HG03139 (cell line): ENCODE measurements at regions not wholly inside any gene's neighbourhood (a gene's known extent, or its start where the extent isn't known, plus 50 kb on each side); places are given as distances from the start of the nearest gene placed in this dataset.

Source experiments
- ATAC-seq: cut with Tn5 transposase; IDR thresholded peaks from one replicate; pipeline ENCODE4 v1.9.1; 2021; ENCODE audit not compliant: unreplicated experiment

- ATAC-seq: no peak
These were observed 653.3 kb downstream of the ARAP2 start for GRCh38 chr4:35591035-35591434.

GRCh38 chr4:35604252-35604651 is 640.1 kb downstream of the ARAP2 start:
- ATAC-seq: no peak

DNA sequence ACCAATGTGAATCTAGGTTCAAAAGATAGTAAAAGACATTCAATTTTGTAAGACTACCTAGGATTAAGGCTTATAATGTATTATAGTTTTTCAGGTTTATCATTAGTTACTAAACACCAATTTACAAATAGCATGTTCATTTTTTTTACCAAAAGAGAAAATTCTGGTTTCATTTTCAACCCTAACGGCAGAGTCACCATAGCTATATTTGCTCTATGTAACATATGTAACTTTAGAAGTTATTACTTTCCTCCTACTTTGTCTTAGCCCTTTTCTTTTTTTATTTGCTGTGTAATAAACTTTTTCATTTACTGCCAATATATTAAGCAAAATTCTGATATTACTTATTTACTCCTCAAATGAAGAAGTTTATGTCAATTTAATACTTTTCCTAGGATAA is 639.6 kb downstream of the ARAP2 start:
- no peak for ATAC-seq

DNA sequence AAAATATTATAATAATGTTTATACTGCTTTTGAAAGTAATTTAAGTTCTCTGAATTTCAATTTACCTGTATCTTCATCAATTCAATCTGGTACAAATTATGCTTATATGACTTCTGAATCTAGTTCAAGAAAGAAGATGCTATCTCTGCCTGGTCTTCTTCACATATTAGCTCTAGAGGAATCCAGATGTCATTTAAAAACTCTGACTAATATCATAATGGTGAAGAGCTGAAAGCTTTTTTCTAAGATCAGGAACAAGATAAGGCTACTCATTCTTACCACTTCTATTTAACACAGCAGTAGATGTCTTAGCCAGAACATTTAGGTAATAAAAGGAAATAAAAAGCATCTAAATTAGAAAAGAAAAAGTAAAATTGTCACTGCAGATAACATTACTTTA is 636.1 kb downstream of the ARAP2 start:
- ATAC-seq: no peak

- no peak for ATAC-seq
These were observed 630.2 kb downstream of the ARAP2 start for GRCh38 chr4:35614120-35614519.

DNA sequence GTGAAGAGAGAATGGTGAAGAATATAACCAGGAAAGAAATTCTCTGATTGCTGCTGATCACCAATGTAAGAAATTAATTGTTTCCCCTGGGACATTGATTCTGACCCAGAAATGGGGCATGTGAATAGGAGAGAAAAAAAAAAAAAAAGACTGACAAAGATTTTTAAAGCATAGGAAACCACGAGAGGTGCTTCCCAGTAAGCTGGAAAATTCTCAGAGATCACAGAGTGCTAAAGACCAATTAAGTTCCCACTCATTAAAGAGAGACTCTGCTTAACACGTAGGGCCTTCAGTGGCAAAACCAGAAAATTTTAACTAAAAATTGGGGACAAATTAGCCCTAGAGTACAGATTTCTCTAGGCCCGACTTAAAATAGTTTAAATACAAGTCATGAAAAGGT is 604.4 kb downstream of the ARAP2 start:
- no peak for ATAC-seq

DNA sequence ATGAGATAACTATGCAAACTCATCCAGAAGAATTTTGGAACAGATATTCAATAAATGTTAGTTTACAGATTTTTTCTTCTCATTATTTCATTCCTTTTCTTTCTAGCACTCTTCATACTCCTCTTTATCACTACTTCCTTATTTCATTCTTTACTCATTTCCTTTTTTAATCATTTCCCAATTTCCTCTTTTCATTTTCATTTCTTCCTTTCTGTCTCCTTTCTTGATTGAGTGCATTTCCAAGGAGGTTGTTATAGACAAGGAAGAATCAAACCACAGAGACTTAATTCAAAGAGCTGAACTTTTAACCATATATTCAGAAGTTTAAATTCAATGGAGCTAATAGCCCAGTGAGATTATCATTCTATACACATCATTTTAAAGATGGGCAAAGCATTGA is 600.7 kb downstream of the ARAP2 start:
- no peak for ATAC-seq

DNA sequence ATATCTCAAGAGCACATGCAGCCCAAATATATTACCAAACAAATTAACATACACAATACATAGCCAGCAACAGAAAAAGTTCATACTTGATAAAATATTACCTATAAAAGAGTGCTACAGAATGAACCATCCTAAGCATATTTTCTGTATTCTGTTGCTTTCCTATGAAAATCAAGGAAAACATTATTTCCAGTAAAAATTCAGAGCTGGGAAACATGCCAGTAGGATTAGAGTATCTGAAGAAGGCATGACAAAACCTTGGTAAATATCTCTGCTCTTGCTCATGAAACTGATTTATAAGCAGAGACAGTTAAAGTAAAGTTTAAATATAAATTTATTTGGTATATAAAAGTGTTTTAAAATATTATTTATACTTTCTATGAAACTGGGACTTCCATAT is 599.7 kb downstream of the ARAP2 start:
- ATAC-seq: no peak

GRCh38 chr4:35649011-35649410 is 595.3 kb downstream of the ARAP2 start:
- no peak for ATAC-seq

DNA sequence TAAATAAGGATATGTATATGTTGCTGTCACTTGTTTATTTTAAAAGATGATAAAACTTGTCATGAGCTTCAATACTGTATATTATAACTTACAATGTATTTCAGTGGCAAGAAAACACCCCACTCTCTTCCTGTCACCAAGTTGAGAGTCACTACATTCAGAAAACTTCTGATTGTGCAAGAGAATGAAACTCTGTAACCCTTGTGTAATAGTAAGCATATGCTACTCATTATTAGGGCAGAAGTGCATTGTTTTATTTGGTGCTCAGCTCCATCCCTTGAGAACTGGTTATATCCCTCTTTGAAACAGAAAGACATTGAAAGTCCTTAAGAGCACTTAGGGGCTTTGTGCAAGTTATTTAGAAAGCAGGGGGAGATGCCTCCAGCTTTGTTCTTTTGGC is 594.5 kb downstream of the ARAP2 start:
- ATAC-seq: no peak

- no peak for ATAC-seq
These were observed 592.1 kb downstream of the ARAP2 start for GRCh38 chr4:35652197-35652596.

DNA sequence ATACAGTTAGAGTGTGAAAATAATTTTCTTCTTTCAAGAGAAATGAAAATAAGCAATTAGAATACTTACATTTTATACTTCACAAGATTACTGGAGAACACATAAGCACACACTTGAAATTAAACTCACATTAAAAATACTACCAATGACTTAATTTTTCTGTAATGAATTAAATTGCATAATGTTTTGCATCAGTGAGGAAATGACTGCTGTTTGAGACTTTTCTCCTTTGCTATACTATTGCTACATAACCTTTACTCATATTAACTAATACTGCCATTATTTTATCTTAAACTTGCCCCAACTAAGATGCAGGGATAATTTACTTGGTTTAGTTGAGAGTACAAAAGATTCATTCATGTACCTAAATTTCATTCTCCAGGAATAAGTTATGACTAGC is 590.9 kb downstream of the ARAP2 start:
- ATAC-seq: no peak

- ATAC-seq: no peak
These were observed 571.2 kb downstream of the ARAP2 start for GRCh38 chr4:35673137-35673536.

- ATAC-seq: no peak
These were observed 559.6 kb downstream of the ARAP2 start for GRCh38 chr4:35684755-35685154.

GRCh38 chr4:35689870-35690269 is 554.4 kb downstream of the ARAP2 start:
- no peak for ATAC-seq

- no peak for ATAC-seq
These were observed 554.0 kb downstream of the ARAP2 start for GRCh38 chr4:35690271-35690670.

- no peak for ATAC-seq
These were observed 549.3 kb downstream of the ARAP2 start for GRCh38 chr4:35695003-35695402.

DNA sequence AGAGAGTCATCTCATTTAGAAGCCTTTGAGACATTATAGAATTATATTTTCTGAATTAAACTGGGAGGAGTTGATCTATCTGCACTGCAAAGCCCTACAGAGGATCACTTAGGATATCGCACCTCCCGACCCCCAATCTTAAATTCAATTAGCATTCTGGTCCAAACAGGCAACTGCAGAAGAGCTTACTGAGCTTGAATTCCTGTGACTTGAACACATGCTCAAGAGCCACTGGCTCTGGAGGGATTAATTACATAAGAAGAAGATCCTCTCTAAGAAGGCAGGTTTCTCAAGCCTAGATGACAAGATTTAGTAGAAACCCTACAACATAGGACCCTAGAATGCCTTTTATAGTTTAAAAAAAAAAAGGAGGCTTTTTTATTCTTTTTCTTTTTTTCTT is 548.9 kb downstream of the ARAP2 start:
- no peak for ATAC-seq

DNA sequence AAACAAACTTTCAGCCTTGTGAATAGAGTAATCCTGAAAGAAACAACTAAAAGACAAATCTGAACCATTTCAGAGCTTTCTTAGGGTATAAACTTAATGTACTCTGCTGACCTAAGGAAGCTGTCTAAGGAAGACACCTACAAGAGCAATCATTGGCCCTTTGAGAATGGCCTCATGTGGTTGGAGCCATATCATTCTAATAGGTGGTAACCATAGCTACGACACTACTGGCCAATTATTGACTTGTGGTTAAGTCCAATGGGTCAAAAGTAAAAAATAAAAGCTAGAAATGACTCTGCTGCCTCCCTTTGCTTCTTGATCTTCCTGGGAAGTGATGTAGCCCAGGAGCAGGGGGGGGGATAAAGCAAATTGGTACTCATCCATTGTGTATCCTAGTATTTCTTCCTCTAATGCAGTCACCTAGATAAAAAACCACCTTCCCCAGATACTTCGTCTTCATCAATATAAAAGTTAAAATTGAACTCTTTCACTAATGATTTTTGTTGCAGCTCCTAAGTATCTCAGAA is 547.0 kb downstream of the ARAP2 start:
- peak; percentile 95 for ATAC-seq

DNA sequence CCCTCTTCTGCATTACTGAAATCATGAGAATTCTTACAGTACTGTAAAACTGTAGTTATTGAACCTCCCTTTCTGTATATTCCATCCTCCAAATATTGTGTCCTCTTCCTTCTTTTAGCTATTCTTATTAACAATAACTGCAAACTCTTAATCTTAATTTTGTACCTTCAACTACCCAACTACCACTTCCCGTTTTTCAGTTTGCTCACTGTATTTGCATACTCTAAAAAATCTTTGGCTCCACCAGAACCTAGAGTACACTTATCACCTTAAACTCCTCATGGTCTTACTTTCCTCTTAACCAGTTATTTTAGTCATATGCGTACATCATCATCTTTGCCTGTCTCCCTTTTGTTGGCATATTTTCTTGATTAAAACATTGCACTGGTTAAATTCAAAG is 543.7 kb downstream of the ARAP2 start:
- no peak for ATAC-seq

DNA sequence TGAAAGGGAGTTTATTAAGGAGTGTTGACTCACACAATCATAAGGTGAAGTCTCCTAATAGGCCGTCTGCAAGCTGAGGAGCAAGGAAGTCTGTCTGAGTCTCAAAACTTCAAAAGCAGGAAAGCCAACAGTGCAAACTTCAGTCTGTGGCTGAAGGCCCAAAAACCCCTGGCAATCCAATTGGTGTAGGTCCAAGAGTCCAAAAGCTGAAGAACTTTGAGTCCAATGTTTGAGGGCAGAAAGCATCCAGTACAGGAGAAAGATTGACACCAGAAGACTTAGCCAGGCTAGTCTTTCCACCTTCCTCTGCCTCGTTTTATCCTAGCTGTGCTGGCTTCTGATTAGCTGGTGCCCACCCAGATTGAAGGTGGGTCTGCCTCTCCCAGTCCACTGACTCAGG is 535.2 kb downstream of the ARAP2 start:
- no peak for ATAC-seq

- no peak for ATAC-seq
These were observed 534.0 kb downstream of the ARAP2 start for GRCh38 chr4:35710343-35710742.

GRCh38 chr4:35711127-35711526 is 533.2 kb downstream of the ARAP2 start:
- no peak for ATAC-seq

DNA sequence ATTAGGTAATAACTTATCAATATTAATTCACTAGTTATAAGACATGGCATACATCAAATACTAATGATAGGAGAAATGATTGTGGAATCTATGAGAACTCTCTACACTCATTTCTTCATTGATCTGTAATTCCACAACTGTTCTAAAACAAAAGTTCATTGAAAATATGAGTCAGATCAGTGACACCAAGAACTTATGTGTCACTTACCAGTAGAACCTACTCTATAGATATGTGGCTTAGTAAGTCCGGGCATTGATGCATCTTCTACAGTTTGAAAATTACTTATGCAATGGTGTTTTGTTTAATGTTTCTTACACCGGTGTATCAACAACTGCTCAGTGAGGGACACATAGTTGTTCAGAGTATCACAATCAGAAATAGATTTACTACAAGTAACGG is 520.3 kb downstream of the ARAP2 start:
- no peak for ATAC-seq
